A549 (cell line): ENCODE measurements at regions not wholly inside any gene's neighbourhood (a gene's known extent, or its start where the extent isn't known, plus 50 kb on each side); places are given as distances from the start of the nearest gene placed in this dataset.

ENCODE experiments used
- ATAC-seq, 2 experiments: fragments of 200-7000 bp in 1 of 2; fragments of >200 bp in 1 of 2; cut with Nextera tagmentation in 1 of 2; cut with Tn5 transposase in 1 of 2; 3 replicates each; pipeline versions ENCODE4 v1.8.0 to v1.9.1; 2018 to 2020; ENCODE audit warnings: mild to moderate bottlenecking in 1 of 2, moderate library complexity in 1 of 2
- CTCF ChIA-PET: fragments of 300-600 bp; sonication (Branson Sonifier 250); formaldehyde crosslinking; extraction: SDS; loops from one replicate; lab custom pipeline; 2021; ENCODE audit warnings: antibody characterized with exemption, inconsistent platforms; lab: Yijun Ruan, JAX
- POLR2A ChIA-PET: fragments of 350-600 bp; formaldehyde crosslinking; extraction: SDS; loops from one replicate; lab custom pipeline; 2021; ENCODE audit warnings: antibody characterized with exemption, inconsistent platforms; lab: Yijun Ruan, JAX
- DNase-seq, 2 experiments: peaks; one replicate each; pipeline versions ENCODE4 v3.0.0 to v3.0.0-alpha.2; 2011 to 2016; ENCODE audit warnings: low read depth in 1 of 2, low spot score in 1 of 2
- FAIRE-seq: peaks from 2 replicates; lab custom pipeline; 2011; peaks lifted over from hg19 to GRCh38; lab: Jason Lieb, UNC
- H3K27ac ChIP-seq, 2 experiments: fragments of >200 bp; sonication (Bioruptor Twin); formaldehyde crosslinking; 3 replicates each; pipeline ENCODE4 v1.5.1; 2016 to 2017
- H3K4me1 ChIP-seq: fragments of >200 bp; sonication (Bioruptor Twin); formaldehyde crosslinking; 3 replicates; pipeline ENCODE4 v1.6.1; 2016
- H3K4me2 ChIP-seq: fragments of >200 bp; sonication (Bioruptor Twin); formaldehyde crosslinking; 3 replicates; pipeline ENCODE4 v1.6.1; 2016
- H3K4me3 ChIP-seq: fragments of >200 bp; sonication (Bioruptor Twin); formaldehyde crosslinking; 3 replicates; pipeline ENCODE4 v1.5.1; 2016
- H3K9me3 ChIP-seq: fragments of >200 bp; sonication (Bioruptor Twin); formaldehyde crosslinking; 3 replicates; pipeline ENCODE4 v1.6.1; 2016
- BHLHE40 ChIP-seq: IDR thresholded peaks from 2 replicates; pipeline ENCODE4 v1.6.1; 2012; ENCODE audit warnings: low read depth, low read length, inconsistent platforms
- CBX8 ChIP-seq: fragments of 200-600 bp; sonication (generic); IDR thresholded peaks from 2 replicates; pipeline ENCODE4 v1.6.1; 2016
- CHD4 ChIP-seq: fragments of 200-600 bp; sonication (generic); IDR thresholded peaks from 2 replicates; pipeline ENCODE4 v1.6.1; 2016; ENCODE audit warnings: antibody characterized with exemption, mild to moderate bottlenecking, borderline replicate concordance
- E2F6 ChIP-seq: IDR thresholded peaks from 2 replicates; pipeline ENCODE4 v1.6.1; 2012; ENCODE audit warnings: low read depth, borderline replicate concordance
- EP300 ChIP-seq, 2 experiments: fragments of >200 bp; sonication (Bioruptor Twin); formaldehyde crosslinking; IDR thresholded peaks; 2 replicates in 1 of 2; 3 replicates in 1 of 2; pipeline ENCODE4 v1.6.1; 2016 to 2017
- FOSL2 ChIP-seq, 2 experiments: fragments of 450-650 bp in 1 of 2; fragments of >200 bp in 1 of 2; sonication (Bioruptor Twin) in 1 of 2; formaldehyde crosslinking; IDR thresholded peaks; 2 replicates each; pipeline versions ENCODE4 v1.5.0 to v1.6.1; 2016 to 2020; ENCODE audit warnings: mild to moderate bottlenecking in 1 of 2, moderate library complexity in 1 of 2
- GATA3 ChIP-seq: IDR thresholded peaks from 2 replicates; pipeline ENCODE4 v1.6.1; 2012; ENCODE audit warnings: borderline replicate concordance
- HEYL ChIP-seq: fragments of 250-450 bp; sonication (Bioruptor Pico); IDR thresholded peaks from 2 replicates; pipeline ENCODE4 v1.8.0; 2021; ENCODE audit warnings: mild to moderate bottlenecking, moderate library complexity
- HOXA7 ChIP-seq: fragments of 250-450 bp; sonication (Bioruptor Pico); IDR thresholded peaks from 2 replicates; pipeline ENCODE4 v1.5.0; 2020; ENCODE audit warnings: mild to moderate bottlenecking, moderate library complexity
- JUN ChIP-seq, 2 experiments: fragments of >200 bp; sonication (Bioruptor Twin); formaldehyde crosslinking; IDR thresholded peaks; 2 replicates in 1 of 2; 3 replicates in 1 of 2; pipeline ENCODE4 v1.6.1; 2016 to 2017
- MAFK ChIP-seq: fragments of 450-650 bp; IDR thresholded peaks from 2 replicates; pipeline ENCODE4 v1.6.1; 2014; ENCODE audit not compliant: partially characterized antibody
- MAZ ChIP-seq: fragments of 150-350 bp; IDR thresholded peaks from 2 replicates; pipeline ENCODE4 v1.6.1; 2014; ENCODE audit warnings: antibody characterized with exemption, low read depth, low read length, borderline replicate concordance
- MYC ChIP-seq: IDR thresholded peaks from 2 replicates; pipeline ENCODE4 v1.6.1; 2012; ENCODE audit warnings: mild to moderate bottlenecking, inconsistent platforms, low read length, improper control_type of control experiment, borderline replicate concordance
- NFE2L2 ChIP-seq: fragments of 150-350 bp; conservative IDR thresholded peaks from 2 replicates; pipeline ENCODE4 v1.6.1; 2014; ENCODE audit warnings: low read length
- NR3C1 ChIP-seq: fragments of >200 bp; sonication (Bioruptor Twin); formaldehyde crosslinking; IDR thresholded peaks from 3 replicates; pipeline ENCODE4 v1.6.1; 2017
- POLR2A ChIP-seq: IDR thresholded peaks from 2 replicates; pipeline ENCODE4 v1.6.1; 2012; ENCODE audit warnings: mild to moderate bottlenecking, low read length
- RARB ChIP-seq: fragments of 250-450 bp; sonication (Bioruptor Pico); IDR thresholded peaks from 2 replicates; pipeline ENCODE4 v1.8.0; 2021; ENCODE audit warnings: mild to moderate bottlenecking, moderate library complexity
- RCOR1 ChIP-seq: fragments of 150-350 bp; IDR thresholded peaks from 2 replicates; pipeline ENCODE4 v1.6.1; 2014; ENCODE audit warnings: antibody characterized with exemption, low read length, low read depth
- RFX5 ChIP-seq: fragments of 450-650 bp; IDR thresholded peaks from 2 replicates; pipeline ENCODE4 v1.7.1; 2014; ENCODE audit warnings: antibody characterized with exemption, mild to moderate bottlenecking, moderate library complexity
- SREBF2 ChIP-seq: fragments of 450-650 bp; IDR thresholded peaks from 2 replicates; pipeline ENCODE4 v1.6.1; 2014; ENCODE audit warnings: mild to moderate bottlenecking, moderate library complexity
- ZC3H11A ChIP-seq: fragments of 450-650 bp; IDR thresholded peaks from 2 replicates; pipeline ENCODE4 v1.6.1; 2014; ENCODE audit warnings: antibody characterized with exemption, mild to moderate bottlenecking
- WGBS: methylation state at CpG from one replicate; pipeline ENCODE4 v1.1.6; 2017; ENCODE audit errors: missing lambda C conversion rate; 5-methylcytosine and 5-hydroxymethylcytosine counted together
- TF ChIP-seq, protein P1 (sequence below): IDR thresholded peaks from 2 replicates; pipeline ENCODE4 v1.6.1; 2012
- TF ChIP-seq, protein P2 (sequence below): IDR thresholded peaks from 2 replicates; pipeline ENCODE4 v1.6.1; 2012
- TF ChIP-seq, protein P3 (sequence below): fragments of >200 bp; sonication (Bioruptor Twin); formaldehyde crosslinking; IDR thresholded peaks from 3 replicates; pipeline ENCODE4 v1.5.1; 2016

DNA sequence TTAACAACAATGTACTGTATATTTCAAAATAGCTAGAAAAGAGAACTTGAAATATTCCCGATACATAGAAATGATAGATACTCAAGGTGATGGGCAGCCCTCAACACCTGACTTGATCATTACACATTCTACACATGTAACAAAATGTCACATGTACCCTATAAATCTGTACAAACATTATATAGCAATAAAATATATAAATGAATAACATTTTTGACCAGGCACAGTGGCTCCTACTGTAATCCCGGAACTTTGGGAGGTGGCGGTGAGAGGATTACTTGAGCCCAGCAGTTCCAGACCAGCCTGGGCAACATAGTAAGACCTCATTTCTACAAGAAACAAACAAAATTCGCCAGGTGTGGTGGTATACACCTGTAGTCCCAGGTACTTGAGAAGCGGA is 659.5 kb upstream of the NRP1 start:
- TF ChIP-seq GATA3 (no peak), JUN (IDR thresholded peaks at IDR 0.05) (no peak), HOXA7 (CRISPR knock-in tag) (no peak), MAZ (no peak), FOSL2 (IDR thresholded peaks at IDR 0.05) (no peak), FOSL2 (CRISPR knock-in tag; IDR thresholded peaks at IDR 0.05) (no peak), RFX5 (no peak), CBX8 (no peak), RCOR1 (no peak), RARB (no peak)
- TF ChIP-seq, protein P1, sequence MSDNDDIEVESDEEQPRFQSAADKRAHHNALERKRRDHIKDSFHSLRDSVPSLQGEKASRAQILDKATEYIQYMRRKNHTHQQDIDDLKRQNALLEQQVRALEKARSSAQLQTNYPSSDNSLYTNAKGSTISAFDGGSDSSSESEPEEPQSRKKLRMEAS, result no peak
- Histone ChIP-seq H3K9me3 (no peaks in the 10 kb centered on the region), H3K4me2 (no peak overlapping the region), H3K4me1 (no peaks in the 10 kb centered on the region), H3K27ac (no peak overlapping the region), H3K4me3 (no peak overlapping the region)
- ATAC-seq, result no peak
- FAIRE-seq, result no peak
- no peak for DNase-seq
- CTCF ChIA-PET, result no interaction called here
- POLR2A ChIA-PET, result no interaction called here
- WGBS, result 80% methylated on average over 5 of the region's 5 CpGs

- POLR2A ChIA-PET, result no interaction called here
- TF ChIP-seq FOSL2 (IDR thresholded peaks at IDR 0.05) (no peak), FOSL2 (CRISPR knock-in tag; IDR thresholded peaks at IDR 0.05) (no peak), NFE2L2 (no peak), BHLHE40 (no peak), RFX5 (no peak), CHD4 (no peak)
- TF ChIP-seq, protein P2, sequence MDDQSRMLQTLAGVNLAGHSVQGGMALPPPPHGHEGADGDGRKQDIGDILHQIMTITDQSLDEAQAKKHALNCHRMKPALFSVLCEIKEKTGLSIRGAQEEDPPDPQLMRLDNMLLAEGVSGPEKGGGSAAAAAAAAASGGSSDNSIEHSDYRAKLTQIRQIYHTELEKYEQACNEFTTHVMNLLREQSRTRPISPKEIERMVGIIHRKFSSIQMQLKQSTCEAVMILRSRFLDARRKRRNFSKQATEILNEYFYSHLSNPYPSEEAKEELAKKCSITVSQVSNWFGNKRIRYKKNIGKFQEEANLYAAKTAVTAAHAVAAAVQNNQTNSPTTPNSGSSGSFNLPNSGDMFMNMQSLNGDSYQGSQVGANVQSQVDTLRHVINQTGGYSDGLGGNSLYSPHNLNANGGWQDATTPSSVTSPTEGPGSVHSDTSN, result no peak
- TF ChIP-seq, all 56 proteins: peak for 0
- Histone ChIP-seq H3K4me1 (no peaks in the 10 kb centered on the region), H3K4me3 (no peak overlapping the region), H3K27ac (no peak overlapping the region), H3K4me2 (no peak overlapping the region), H3K9me3 (no peaks in the 10 kb centered on the region)
- no peak for DNase-seq
- WGBS, result 58% methylated on average over 3 of the region's 3 CpGs
- CTCF ChIA-PET, result no interaction called here
- no peak for ATAC-seq
- no peak for FAIRE-seq
These were observed 657.5 kb upstream of the NRP1 start for GRCh38 chr10:33991924-33992323.

DNA sequence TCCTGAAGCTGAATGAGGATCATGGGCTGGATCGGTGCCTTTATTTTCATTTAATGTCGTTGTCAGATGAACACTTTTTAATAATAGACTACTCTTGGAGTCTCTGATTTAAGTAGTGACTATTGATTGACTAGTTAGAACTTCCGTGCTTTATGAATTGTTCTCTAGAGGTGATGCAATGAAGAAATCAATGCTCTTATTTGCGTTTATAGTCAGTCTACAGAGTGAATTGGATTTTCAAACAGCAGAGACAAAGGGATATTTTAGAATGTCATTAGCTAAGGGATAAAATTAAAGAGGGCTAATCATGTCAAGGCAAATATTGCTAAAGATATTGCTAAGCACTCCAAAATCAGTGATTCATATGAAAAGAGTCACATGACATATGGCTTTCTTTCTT is 652.0 kb upstream of the NRP1 start:
- H3K9me3 ChIP-seq, result no peaks in the 10 kb centered on the region
- 82% methylated on average over 4 of the region's 4 CpGs for WGBS
- ChIA-PET CTCF (interaction anchor here (0.7 to 1.0 kb wide), 2 partner anchors 34 to 1134 kb away, joined by 3 to 5 read pairs; no protein-coding TSS in a partner anchor), POLR2A (no interaction called here)
- no peak overlapping the region for H3K4me3 ChIP-seq
- TF ChIP-seq RFX5 (no peak), E2F6 (no peak), CBX8 (no peak), NR3C1 (no peak), JUN (IDR thresholded peaks at IDR 0.05) (no peak), MAFK (no peak)
- TF ChIP-seq, protein P1, result no peak
- H3K27ac ChIP-seq, result no peak overlapping the region
- ATAC-seq (no peak), FAIRE-seq (no peak), DNase-seq (no peak)
- H3K4me2 ChIP-seq, result no peak overlapping the region
- no peaks in the 10 kb centered on the region for H3K4me1 ChIP-seq

DNA sequence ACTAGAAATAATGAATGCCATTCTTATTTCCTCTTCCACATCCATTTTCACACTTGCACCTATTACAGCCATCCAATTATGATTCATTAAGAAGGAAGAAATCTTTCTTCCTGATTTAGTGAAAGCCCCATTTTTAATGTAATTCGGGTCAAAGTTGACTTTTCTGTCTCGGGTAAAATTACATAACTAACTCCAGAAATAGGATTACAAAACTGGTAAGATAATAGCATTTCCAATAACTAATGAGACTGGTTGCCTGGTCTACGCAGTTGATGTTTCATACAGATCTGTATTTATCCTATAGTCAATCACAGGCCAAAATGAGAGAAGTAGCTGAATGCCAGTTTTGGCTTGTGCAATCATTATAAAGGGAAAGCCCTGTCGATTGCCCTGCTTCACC is 651.5 kb upstream of the NRP1 start:
- Histone ChIP-seq H3K9me3 (no peaks in the 10 kb centered on the region), H3K4me1 (no peaks in the 10 kb centered on the region), H3K4me3 (no peak overlapping the region), H3K4me2 (no peak overlapping the region), H3K27ac (no peak overlapping the region)
- CTCF ChIA-PET, result interaction anchor here (0.7 to 1.0 kb wide), 2 partner anchors 34 to 1135 kb away, joined by 3 to 5 read pairs; no protein-coding TSS in a partner anchor
- no peak for FAIRE-seq
- POLR2A ChIA-PET, result no interaction called here
- no peak for DNase-seq
- ATAC-seq, result no peak
- WGBS, result 90% methylated on average over 4 of the region's 4 CpGs
- TF ChIP-seq SREBF2, result no peak
- TF ChIP-seq HEYL (CRISPR knock-in tag), result no peak
- no peak for TF ChIP-seq GATA3
- TF ChIP-seq MYC, result no peak
- TF ChIP-seq EP300 (IDR thresholded peaks at IDR 0.05), result no peak
- no peak for TF ChIP-seq POLR2A
- TF ChIP-seq ZC3H11A, result no peak
- TF ChIP-seq, protein P3, sequence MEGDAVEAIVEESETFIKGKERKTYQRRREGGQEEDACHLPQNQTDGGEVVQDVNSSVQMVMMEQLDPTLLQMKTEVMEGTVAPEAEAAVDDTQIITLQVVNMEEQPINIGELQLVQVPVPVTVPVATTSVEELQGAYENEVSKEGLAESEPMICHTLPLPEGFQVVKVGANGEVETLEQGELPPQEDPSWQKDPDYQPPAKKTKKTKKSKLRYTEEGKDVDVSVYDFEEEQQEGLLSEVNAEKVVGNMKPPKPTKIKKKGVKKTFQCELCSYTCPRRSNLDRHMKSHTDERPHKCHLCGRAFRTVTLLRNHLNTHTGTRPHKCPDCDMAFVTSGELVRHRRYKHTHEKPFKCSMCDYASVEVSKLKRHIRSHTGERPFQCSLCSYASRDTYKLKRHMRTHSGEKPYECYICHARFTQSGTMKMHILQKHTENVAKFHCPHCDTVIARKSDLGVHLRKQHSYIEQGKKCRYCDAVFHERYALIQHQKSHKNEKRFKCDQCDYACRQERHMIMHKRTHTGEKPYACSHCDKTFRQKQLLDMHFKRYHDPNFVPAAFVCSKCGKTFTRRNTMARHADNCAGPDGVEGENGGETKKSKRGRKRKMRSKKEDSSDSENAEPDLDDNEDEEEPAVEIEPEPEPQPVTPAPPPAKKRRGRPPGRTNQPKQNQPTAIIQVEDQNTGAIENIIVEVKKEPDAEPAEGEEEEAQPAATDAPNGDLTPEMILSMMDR, result no peak
